ENCODE measurements at regions not wholly inside any gene's neighbourhood (a gene's known extent, or its start where the extent isn't known, plus 50 kb on each side); places are given as distances from the start of the nearest gene placed in this dataset.

DNA sequence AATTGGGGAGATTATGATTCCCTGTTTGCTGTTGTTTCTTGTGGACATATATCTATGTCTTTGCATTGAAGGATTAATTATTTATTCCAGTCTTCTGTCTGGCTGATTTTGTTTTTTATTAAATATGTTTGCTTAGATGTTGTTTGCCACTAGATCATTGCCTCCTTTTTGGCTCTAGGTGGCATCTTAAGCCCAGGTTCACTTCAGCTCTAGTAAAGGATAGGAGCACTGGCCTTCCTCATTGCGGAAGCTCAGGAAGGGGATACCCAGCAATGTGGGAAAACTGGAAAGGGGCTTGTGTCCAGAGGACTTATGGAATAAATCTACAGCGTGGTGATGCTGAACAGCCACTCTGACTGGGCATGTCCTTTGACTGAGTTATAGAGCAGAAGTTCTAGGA lies 821.6 kb downstream of the PDCD6IP start:
- TF ChIP-seq, protein P1, sequence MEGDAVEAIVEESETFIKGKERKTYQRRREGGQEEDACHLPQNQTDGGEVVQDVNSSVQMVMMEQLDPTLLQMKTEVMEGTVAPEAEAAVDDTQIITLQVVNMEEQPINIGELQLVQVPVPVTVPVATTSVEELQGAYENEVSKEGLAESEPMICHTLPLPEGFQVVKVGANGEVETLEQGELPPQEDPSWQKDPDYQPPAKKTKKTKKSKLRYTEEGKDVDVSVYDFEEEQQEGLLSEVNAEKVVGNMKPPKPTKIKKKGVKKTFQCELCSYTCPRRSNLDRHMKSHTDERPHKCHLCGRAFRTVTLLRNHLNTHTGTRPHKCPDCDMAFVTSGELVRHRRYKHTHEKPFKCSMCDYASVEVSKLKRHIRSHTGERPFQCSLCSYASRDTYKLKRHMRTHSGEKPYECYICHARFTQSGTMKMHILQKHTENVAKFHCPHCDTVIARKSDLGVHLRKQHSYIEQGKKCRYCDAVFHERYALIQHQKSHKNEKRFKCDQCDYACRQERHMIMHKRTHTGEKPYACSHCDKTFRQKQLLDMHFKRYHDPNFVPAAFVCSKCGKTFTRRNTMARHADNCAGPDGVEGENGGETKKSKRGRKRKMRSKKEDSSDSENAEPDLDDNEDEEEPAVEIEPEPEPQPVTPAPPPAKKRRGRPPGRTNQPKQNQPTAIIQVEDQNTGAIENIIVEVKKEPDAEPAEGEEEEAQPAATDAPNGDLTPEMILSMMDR (IDR thresholded peaks at IDR 0.05; ENCODE audit: insufficient read depth, low read depth, low read length, missing control alignments): no peak
- no peak for DNase-seq (ENCODE audit: low read depth)
- no peak overlapping the region for H3K4me3 ChIP-seq (ENCODE audit: low read depth, low read length)

DNA sequence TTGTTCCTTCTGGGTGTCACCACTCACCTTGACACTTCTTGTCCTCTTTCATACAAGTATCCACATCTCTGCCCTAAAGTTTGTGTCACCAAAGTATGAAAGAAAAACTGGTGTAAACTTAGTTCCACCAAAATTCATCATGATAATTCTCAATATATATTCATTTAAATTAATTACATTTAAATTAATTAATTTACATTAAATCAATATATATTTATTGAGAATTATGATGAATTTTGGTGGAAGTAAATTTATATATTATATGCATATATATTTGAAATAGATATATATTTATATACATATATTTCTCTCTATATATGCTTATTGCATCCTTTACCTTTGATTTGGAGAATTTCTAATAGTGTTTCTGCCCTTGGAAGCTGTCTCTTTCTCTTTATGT lies 828.3 kb downstream of the PDCD6IP start:
- no peak overlapping the region for H3K4me3 ChIP-seq (ENCODE audit: low read depth, low read length)
- no peak for DNase-seq (ENCODE audit: low read depth)
- TF ChIP-seq, protein P1 (IDR thresholded peaks at IDR 0.05; ENCODE audit: insufficient read depth, low read depth, low read length, missing control alignments): no peak

DNA sequence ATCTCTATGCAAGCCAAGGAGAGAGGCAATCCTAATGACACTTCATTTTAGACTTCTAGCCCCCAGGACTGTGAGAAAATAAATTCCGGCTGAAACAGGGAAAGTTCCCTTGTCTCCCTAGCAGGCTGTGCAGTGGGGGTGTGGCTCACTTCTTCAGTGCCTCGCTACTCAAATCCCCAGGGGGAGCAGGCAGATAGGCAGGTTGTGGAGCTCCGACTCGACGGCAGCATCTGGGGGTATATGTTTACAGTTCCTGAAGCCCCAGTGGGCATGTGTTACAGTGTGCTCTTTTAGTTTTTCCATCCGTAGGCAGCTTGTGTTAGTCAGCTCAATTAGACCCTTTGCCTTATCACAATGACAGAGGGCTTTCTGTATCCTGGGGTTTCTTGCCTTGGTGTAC lies 836.5 kb downstream of the PDCD6IP start:
- H3K4me3 ChIP-seq (ENCODE audit: low read depth, low read length): no peak overlapping the region
- TF ChIP-seq, protein P1 (IDR thresholded peaks at IDR 0.05; ENCODE audit: insufficient read depth, low read depth, low read length, missing control alignments): no peak
- no peak for DNase-seq (ENCODE audit: low read depth)

DNA sequence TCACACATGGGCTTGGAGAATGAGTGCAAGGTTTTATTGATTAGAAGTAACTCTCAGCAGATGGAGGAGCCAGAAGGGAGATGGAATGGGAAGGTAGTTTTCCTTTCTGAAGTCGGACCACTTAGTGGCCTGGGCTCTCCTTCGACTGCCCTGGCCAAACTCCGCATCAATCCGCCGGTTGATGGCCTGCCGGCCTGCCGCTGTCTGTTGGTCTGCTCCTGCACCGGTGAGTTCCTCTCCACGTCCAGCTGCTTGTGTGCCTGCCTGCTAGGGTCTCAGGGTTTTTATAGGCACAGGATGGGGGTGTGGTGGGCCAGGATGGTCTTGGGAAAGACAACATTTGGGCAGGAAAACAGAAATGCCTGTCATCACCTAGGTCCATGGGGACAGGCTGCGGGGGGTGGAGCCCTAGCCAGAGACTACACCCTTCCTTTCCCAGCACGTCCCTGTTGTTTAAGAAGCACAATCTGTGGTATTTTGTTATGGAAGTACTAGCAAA lies 837.0 kb downstream of the PDCD6IP start:
- no peak for DNase-seq (ENCODE audit: low read depth)
- H3K4me3 ChIP-seq (ENCODE audit: low read depth, low read length): no peak overlapping the region
- TF ChIP-seq, protein P1 (IDR thresholded peaks at IDR 0.05; ENCODE audit: insufficient read depth, low read depth, low read length, missing control alignments): no peak

DNA sequence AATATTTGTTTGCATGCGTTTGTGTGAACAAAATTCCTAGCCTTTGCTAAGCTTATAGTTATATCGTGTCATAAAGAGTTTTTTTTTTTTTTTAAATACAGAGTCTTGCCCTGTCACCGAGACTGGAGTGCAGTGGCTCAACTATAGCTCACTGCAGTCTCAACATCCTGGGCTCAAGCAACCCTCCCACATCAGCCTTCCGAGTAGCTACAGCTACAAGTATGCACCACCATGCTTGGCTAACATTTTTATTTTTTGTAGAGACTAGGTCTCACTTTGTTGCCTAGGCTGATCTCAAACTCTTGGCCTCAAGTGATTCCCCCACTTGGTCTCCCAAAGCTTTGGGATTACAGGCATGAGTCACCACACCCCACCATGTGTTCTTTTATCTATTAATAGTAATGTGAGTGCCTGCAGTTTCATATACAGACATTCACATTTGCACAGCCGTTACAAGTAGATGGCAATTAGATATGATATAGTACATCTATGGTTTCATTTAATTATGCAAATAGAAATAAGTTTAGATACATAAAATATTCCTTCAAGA lies 848.6 kb downstream of the PDCD6IP start:
- TF ChIP-seq, protein P1 (IDR thresholded peaks at IDR 0.05; ENCODE audit: insufficient read depth, low read depth, low read length, missing control alignments): no peak
- DNase-seq (ENCODE audit: low read depth): no peak
- H3K4me3 ChIP-seq (ENCODE audit: low read depth, low read length): no peak overlapping the region

DNA sequence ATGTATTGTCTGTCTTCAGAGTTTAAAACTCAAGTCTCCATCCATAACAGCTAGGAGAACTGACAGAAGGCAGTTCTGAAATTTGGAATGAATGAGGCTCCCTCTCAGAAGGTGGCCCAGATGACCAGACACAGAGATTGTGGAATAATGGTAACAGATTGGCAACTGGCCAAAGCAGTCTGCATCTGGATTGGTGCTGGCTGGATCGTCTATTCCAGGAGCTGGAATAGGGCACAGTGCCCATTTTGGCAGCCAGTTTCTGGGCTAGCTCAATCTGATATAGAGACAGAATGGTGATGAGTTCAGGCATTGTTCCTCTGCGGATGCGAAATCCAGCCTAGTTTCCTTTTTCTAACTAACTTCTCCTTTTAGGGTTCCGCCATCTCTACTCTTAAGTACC lies 851.7 kb downstream of the PDCD6IP start:
- TF ChIP-seq, protein P1 (IDR thresholded peaks at IDR 0.05; ENCODE audit: insufficient read depth, low read depth, low read length, missing control alignments): no peak
- no peak for DNase-seq (ENCODE audit: low read depth)
- no peak overlapping the region for H3K4me3 ChIP-seq (ENCODE audit: low read depth, low read length)

DNA sequence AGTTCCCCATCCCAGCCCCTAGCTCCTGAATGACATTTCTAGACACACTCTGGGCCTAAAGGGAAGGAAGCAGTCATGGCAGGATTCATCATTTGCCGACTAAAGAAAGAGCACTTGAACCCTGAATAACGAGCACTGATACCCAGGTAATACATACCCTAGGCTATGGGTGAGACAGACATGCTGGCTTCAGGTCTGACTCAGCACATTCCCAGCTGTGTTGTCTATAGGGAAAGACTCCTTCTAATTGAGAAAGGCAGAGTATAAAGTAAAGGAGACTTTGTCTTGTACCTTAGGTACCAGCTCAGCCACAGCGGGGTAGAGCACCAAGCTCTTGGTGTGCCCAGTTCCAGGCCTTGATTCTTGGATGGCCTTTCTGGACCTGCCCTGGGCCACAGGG lies 870.5 kb downstream of the PDCD6IP start:
- TF ChIP-seq, protein P1 (IDR thresholded peaks at IDR 0.05; ENCODE audit: insufficient read depth, low read depth, low read length, missing control alignments): no peak
- no peak overlapping the region for H3K4me3 ChIP-seq (ENCODE audit: low read depth, low read length)
- DNase-seq (ENCODE audit: low read depth): no peak
